HFF-Myc (cell line): ENCODE measurements at regions not wholly inside any gene's neighbourhood (a gene's known extent, or its start where the extent isn't known, plus 50 kb on each side); places are given as distances from the start of the nearest gene placed in this dataset.

Source experiments
- DNase-seq: peaks from one replicate; pipeline ENCODE4 v3.0.0-alpha.2; 2011; ENCODE audit warnings: low read depth; ENCODE audit errors: extremely low read depth
- H3K4me3 ChIP-seq: replicated peaks from 2 replicates; pipeline ENCODE4 v1.5.1; 2011; ENCODE audit warnings: low read depth, mild to moderate bottlenecking, control low read depth, low read length
- TF ChIP-seq, protein P1 (sequence below): IDR thresholded peaks from 2 replicates; pipeline ENCODE4 v1.5.1; 2012; ENCODE audit warnings: mild to moderate bottlenecking, low read depth, low read length, control low read depth; ENCODE audit errors: missing control alignments

- H3K4me3 ChIP-seq = no peak overlapping the region
- TF ChIP-seq, protein P1, sequence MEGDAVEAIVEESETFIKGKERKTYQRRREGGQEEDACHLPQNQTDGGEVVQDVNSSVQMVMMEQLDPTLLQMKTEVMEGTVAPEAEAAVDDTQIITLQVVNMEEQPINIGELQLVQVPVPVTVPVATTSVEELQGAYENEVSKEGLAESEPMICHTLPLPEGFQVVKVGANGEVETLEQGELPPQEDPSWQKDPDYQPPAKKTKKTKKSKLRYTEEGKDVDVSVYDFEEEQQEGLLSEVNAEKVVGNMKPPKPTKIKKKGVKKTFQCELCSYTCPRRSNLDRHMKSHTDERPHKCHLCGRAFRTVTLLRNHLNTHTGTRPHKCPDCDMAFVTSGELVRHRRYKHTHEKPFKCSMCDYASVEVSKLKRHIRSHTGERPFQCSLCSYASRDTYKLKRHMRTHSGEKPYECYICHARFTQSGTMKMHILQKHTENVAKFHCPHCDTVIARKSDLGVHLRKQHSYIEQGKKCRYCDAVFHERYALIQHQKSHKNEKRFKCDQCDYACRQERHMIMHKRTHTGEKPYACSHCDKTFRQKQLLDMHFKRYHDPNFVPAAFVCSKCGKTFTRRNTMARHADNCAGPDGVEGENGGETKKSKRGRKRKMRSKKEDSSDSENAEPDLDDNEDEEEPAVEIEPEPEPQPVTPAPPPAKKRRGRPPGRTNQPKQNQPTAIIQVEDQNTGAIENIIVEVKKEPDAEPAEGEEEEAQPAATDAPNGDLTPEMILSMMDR = no peak
- no peak for DNase-seq
Observed at GRCh38 chr3:65112751-65113300, 425.0 kb upstream of the ADAMTS9 start.

- TF ChIP-seq, protein P1 = no peak
- no peak overlapping the region for H3K4me3 ChIP-seq
- no peak for DNase-seq
Observed at GRCh38 chr3:65110661-65111060, 422.9 kb upstream of the ADAMTS9 start.

DNA sequence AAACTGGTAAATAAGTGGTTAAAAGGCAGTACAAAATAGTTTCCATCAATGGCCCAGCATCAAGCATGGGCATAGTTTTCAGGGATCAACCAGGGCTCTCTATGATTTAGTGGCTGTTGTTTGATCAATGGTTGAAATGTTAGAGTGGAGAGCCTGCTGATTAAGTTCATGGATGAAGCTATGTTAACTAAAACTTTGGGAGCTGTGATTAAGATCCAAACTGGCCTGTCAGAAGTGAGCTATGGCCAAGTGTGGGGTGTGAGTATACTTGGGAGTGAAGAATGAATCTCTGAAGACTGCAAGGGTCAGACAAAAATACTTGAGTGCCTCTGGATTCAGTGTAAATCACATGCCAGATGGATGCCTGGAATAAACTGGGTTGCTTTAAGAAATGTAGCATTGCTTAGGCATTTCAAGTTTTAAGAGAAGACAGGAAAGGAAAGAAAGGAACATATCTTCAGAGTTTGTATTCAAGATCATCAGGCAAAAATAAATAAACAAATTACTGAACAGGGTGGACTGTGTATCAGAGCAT, 422.2 kb upstream of the ADAMTS9 start:
- no peak for DNase-seq
- TF ChIP-seq, protein P1 = no peak
- no peak overlapping the region for H3K4me3 ChIP-seq

GRCh38 chr3:65107174-65107573, 419.4 kb upstream of the ADAMTS9 start:
- no peak overlapping the region for H3K4me3 ChIP-seq
- DNase-seq = no peak
- TF ChIP-seq, protein P1 = no peak

GRCh38 chr3:65101450-65101849, 413.6 kb upstream of the ADAMTS9 start:
- TF ChIP-seq, protein P1 = no peak
- no peak for DNase-seq

GRCh38 chr3:65098400-65098799, 410.6 kb upstream of the ADAMTS9 start:
- no peak overlapping the region for H3K4me3 ChIP-seq
- no peak for DNase-seq
- TF ChIP-seq, protein P1 = no peak

More at GRCh38 chr3:65101450-65101849, 413.6 kb upstream of the ADAMTS9 start:
- no peak overlapping the region for H3K4me3 ChIP-seq

DNA sequence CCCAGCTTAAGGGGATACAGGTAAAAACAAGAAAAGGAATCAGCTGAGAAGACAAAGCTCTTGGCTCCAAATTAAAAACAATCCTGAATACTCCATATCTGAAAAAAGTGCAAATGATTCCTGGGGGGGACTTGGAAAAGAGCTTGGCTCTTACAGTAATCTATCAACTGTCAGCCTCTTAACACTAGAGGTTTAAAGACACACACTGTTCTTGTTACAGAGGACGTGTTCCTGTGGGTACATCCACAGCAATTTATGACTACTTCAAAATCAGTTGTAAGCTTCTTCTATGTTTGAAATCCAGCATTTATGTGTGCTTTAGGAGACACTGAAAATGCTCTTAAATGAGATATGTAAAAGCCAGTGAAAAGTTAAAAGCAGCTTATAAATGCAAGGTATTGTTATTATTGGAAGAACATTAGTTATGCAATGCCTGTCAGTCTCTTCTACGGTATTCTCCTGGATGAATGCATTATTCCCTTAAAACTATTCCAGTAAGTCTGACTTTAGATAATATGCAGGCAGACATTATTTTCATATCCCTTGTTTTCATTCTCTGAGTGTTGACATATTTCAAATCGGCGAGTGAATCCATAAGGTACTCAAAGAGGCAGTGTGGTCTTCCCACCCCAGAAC, 408.4 kb upstream of the ADAMTS9 start:
- TF ChIP-seq, protein P1 = no peak
- DNase-seq = no peak
- H3K4me3 ChIP-seq = no peak overlapping the region
